Mucosa of descending colon (tissue), 3 donors: ENCODE measurements at regions not wholly inside any gene's neighbourhood (a gene's known extent, or its start where the extent isn't known, plus 50 kb on each side); places are given as distances from the start of the nearest gene placed in this dataset.

Experiments
- ATAC-seq: fragments of 200-7000 bp; cut with Tn5 transposase; one replicate; pipeline ENCODE4 v1.9.1; 2020; ENCODE audit warnings: mild to moderate bottlenecking, moderate library complexity
- DNase-seq, 3 donors: peaks; one replicate each; pipeline ENCODE4 v3.0.0-alpha.2; 2020
- H3K36me3 ChIP-seq: fragments of 200-600 bp; one replicate; pipeline ENCODE4 v1.8.0; 2021; ENCODE audit warnings: low read depth, mild to moderate bottlenecking
- H3K4me1 ChIP-seq: fragments of 200-600 bp; one replicate; pipeline ENCODE4 v1.8.0; 2021; ENCODE audit warnings: low read depth, mild to moderate bottlenecking
- H3K4me3 ChIP-seq: fragments of 200-600 bp; one replicate; pipeline ENCODE4 v1.8.0; 2021; ENCODE audit warnings: mild to moderate bottlenecking
- H3K9me3 ChIP-seq: fragments of 200-600 bp; one replicate; pipeline ENCODE4 v1.8.0; 2021; ENCODE audit warnings: mild to moderate bottlenecking
- CTCF ChIP-seq: fragments of 200-600 bp; IDR thresholded peaks from one replicate; pipeline ENCODE4 v1.8.0; 2022; ENCODE audit warnings: antibody characterized with exemption, mild to moderate bottlenecking
- intact Hi-C, 2 donors: fragments of 100-400 bp; cut with DNase I in 1 of 2; cut with micrococcal nuclease in 1 of 2; formaldehyde crosslinking; loops; one replicate each; pipeline versions ENCODE4 v1.11.0 to v1.11.1; 2022; cut with DNase I, micrococcal nuclease
- donor health status: DM: no; HTN: no; CAD: no; lungs with moderate emphysema.
- donor health status: DM: no; HTN: no; CAD: no.
- donor health status: DM: no; HTN: yes; CAD: no.

GRCh38 chr12:127115468-127116035 is 1151.4 kb upstream of the TMEM132C start:
- no peaks in the 10 kb centered on the region for H3K9me3 ChIP-seq
- H3K36me3 ChIP-seq: no peaks in the 10 kb centered on the region
- H3K4me3 ChIP-seq: no peak overlapping the region
- intact Hi-C loops: no loop called here
- H3K4me1 ChIP-seq: no peaks in the 10 kb centered on the region
- no peak for ATAC-seq
- no peak for TF ChIP-seq CTCF
- DNase-seq: no peak

GRCh38 chr12:127118251-127118650 is 1148.7 kb upstream of the TMEM132C start:
- intact Hi-C loops: no loop called here
- Histone ChIP-seq H3K36me3 (no peaks in the 10 kb centered on the region), H3K4me1 (no peaks in the 10 kb centered on the region), H3K4me3 (no peak overlapping the region), H3K9me3 (no peaks in the 10 kb centered on the region)
- TF ChIP-seq CTCF: no peak
- no peak for DNase-seq
- no peak for ATAC-seq

GRCh38 chr12:127119600-127120140 is 1147.3 kb upstream of the TMEM132C start:
- DNase-seq (no peak), ATAC-seq (no peak)
- H3K4me1 ChIP-seq: no peaks in the 10 kb centered on the region
- no peak for TF ChIP-seq CTCF
- no peak overlapping the region for H3K4me3 ChIP-seq
- H3K9me3 ChIP-seq: no peaks in the 10 kb centered on the region
- intact Hi-C loops: no loop called here
- no peaks in the 10 kb centered on the region for H3K36me3 ChIP-seq

- no peaks in the 10 kb centered on the region for H3K9me3 ChIP-seq
- H3K36me3 ChIP-seq: no peaks in the 10 kb centered on the region
- H3K4me3 ChIP-seq: no peak overlapping the region
- no peaks in the 10 kb centered on the region for H3K4me1 ChIP-seq
- no peak for ATAC-seq
- no peak for TF ChIP-seq CTCF
- intact Hi-C loops: no loop called here
- no peak for DNase-seq
Observed at GRCh38 chr12:127120851-127121250, 1146.1 kb upstream of the TMEM132C start.

GRCh38 chr12:127121494-127122084 is 1145.4 kb upstream of the TMEM132C start:
- ATAC-seq (no peak), DNase-seq (no peak)
- TF ChIP-seq CTCF: no peak
- no peak overlapping the region for H3K4me3 ChIP-seq
- H3K9me3 ChIP-seq: no peaks in the 10 kb centered on the region
- H3K4me1 ChIP-seq: no peaks in the 10 kb centered on the region
- intact Hi-C loops: no loop called here
- no peaks in the 10 kb centered on the region for H3K36me3 ChIP-seq
